GM18498 (cell line): ENCODE measurements at regions not wholly inside any gene's neighbourhood (a gene's known extent, or its start where the extent isn't known, plus 50 kb on each side); places are given as distances from the start of the nearest gene placed in this dataset.
"Not testable (repeated sequence)": the region's sequence is repeated elsewhere in the genome, so short reads cannot be mapped to it uniquely, and the experiment has no call there.

Experiments used
- ATAC-seq: cut with Tn5 transposase; IDR thresholded peaks from one replicate; pipeline ENCODE4 v1.9.1; 2021; ENCODE audit warnings: mild to moderate bottlenecking, moderate library complexity; ENCODE audit not compliant: unreplicated experiment

DNA sequence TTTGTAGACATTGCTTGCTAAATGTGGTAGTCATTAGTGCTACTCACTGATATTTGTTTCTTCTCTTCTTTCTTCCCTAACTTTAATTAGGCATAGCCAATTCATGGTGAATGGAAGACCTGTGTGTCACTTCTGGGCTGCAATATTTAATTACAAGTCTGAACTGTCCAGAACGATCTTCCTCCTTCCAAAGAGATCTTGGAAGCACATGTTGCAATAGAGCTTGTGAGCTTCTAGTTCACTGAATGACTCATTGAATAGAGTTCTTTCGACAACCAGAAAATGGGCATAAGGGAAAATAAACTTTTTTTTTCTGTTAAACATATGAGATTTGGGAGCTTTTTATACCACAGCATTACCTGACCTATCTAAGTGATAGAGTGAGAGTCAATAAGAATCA, 1264.6 kb downstream of the PCDH9 start:
- ATAC-seq, result no peak

DNA sequence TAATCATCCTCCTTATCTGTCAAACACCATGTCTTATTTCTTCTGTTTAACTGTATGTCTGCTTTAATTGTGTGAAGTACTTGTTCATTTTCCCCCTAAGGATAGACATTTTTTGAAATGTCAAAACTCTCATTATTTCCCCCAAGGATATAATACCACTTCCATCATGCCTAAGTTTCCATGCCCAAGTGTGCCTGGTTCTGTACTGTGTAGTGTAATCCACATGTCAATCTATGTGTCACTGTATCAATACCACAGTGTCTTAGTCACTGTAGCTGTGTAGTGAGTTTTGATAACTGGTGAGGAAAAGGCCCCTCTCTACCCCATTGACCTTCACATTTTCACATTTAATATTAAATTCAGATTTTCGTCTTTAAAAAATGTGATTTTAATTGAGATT, 1265.5 kb downstream of the PCDH9 start:
- ATAC-seq, result no peak

DNA sequence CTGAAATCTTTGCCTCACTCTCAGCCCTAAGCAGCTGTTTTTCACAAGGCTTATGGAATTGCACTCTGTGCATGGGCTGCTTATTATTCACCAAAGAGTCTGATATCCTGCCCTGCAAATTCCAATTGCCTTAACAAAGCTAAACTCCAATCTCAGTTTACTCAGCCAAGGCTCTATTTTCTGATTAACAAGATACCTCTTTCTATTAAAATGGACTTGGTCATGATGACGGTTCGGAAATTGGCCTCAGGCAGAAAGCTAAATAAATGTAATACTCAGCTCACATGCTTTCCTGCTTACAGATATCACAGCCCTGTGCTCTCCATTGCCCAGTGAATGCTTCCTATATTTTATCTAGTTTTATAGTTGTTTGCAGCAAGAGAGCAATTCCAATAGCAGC, 1270.8 kb downstream of the PCDH9 start:
- no peak for ATAC-seq

DNA sequence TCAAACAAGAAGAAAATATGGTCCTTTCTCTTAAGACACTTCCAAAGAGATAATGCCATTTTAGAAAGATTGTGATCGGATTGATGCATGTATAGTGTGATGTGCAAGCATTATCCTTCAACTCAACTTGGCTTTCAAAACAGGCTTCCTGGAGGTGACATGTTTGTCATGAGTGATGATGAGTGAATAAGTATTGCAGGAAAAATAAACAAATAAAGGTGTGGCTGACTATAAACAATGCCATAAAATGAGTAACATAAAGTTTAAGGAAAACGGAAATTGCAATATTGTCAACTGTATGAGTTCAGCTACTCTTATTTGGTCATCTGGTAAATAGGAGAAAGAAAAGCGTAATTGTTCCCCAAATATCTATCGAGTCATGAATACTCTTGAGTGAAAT, 1283.7 kb downstream of the PCDH9 start:
- no peak for ATAC-seq

DNA sequence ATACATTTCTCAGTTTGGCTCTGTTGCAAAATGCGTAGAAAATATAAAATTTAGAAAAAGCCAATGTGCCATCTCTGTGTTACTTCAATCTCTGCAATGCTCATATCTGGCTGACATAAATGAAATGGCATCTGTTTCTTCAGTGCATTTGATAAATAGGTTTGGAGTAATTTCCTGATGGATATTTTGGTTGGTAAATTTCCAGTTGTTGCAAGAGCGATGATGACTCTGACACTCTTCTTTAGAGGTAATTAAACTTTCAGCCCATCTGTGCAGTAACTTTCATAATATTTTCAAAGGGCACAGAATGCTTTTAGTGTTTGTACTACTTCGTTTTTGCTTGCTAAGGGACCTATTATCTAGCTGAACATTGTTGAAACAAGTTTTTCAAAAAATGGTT, 1286.4 kb downstream of the PCDH9 start:
- ATAC-seq, result no peak

DNA sequence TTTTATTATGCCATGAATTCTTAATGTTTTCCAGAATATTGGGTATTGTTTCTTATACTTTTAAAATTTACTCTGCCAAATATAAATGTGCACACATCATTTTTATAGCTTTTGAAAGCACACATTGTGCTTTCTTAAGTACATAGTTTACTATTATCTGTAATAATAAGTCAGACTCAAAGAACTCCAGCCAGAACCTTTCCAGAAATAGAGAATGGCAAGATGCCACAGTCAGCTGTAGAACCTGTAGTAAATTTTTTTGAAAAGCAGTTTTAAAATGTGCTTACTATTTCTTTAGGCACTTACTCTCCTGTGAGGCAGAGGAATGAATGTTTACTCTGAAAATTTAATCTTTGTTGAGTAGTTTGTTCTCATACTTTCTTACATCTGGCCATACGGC, 1287.1 kb downstream of the PCDH9 start:
- no peak for ATAC-seq

DNA sequence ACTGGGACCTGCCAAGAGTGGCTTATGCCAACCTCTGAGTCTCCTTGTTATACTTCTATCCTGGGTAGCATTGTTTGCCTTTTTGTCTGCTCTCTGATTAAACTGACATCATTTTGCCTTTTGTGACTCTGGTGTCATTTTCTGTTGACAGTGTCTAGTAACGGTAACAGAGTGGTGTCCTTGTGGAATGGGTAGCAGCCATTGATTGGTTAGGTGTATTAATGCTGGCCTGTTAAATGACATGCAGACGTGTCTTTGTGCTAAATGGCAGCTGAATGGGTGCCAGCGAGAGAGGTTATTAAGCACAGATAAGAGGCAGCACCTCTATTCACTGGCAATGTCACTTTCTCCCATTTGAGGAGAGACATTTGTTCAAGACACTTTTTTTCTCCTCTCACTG, 1289.4 kb downstream of the PCDH9 start:
- ATAC-seq, result no peak

DNA sequence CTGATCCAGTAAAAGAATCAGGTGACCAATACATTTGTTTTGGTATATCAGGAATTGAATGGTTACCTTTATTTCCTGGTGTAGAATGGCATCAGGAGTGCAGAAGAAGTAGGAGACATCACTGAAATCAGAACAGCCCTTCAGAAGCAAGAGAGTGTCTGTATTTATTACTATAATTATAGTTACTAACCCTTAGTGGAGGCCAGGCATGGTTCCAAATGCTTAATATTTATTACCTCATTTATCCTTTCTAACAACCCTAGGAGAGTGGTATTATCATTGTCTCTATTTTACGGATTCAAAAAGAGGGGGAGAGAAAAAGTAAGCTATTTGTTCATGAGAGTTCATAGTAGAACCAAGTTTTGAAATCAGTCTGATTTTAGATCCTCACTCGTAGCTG, 1292.9 kb downstream of the PCDH9 start:
- ATAC-seq, result no peak

DNA sequence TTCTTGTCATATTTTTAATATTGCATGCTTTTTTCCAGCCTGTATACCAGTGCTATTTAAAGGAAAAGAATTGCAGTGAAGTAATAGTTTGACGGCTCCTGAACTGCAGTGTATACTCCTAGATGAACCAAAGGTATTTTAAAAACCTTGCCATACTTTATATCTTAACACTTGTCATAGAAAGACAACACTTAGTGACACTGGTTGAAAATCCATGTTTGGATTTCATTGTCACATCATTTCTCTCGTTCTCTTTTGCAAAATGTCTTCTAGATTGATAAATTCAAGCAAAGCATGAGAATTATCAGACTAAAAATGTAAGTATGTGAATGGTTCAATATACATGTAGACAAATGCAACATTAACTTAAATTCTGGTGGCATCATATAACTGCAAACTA, 1293.9 kb downstream of the PCDH9 start:
- no peak for ATAC-seq

DNA sequence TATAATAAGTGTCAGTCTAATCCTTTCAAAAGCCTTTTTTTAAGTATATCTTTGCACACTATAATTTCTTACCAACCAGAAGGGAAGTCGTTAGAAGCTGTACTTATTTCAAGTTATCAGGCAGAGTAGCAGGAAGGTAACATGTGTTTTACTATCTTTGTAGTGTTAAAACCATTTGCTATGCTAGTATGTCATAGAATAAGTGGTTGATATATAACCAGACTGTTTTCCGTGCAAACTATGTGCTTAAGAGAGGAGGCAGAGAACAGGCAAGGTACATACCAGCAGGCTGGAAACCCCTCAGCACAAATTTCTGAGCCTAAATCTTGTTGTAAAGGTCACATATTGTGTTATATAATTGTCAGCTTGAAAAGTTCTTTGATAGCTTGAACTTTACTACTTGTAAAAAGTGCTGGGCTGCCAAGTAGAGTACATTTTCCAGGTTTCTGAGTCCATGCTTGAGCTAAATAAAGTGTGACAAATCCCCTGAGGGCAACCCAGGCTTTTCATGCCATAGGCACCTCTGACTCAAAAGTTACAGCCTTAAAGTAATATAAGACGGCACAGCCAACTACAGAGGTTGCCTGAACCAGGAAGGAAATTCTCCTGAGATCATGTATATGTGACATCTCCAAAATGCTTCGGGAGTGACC, 1297.4 kb downstream of the PCDH9 start:
- ATAC-seq, result no peak

DNA sequence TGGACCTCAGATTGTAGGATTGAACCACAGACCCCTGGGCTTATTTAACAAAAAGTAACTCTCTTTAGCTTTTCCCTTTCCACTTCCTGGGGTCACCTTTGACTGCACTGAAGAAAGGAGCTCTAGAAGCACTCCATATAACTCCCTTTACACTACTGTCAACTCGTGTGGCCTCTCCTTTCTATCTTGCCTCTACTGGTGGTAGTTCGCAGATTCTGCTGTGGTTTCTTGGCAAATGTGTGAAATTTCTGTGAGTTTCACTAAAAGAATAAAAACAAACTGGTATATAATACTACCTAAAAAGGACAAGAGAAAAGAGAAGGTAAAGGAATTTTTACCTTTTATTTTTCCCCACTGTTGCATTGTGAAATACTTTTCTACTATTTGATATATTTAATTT, 1298.1 kb downstream of the PCDH9 start:
- ATAC-seq, result no peak

DNA sequence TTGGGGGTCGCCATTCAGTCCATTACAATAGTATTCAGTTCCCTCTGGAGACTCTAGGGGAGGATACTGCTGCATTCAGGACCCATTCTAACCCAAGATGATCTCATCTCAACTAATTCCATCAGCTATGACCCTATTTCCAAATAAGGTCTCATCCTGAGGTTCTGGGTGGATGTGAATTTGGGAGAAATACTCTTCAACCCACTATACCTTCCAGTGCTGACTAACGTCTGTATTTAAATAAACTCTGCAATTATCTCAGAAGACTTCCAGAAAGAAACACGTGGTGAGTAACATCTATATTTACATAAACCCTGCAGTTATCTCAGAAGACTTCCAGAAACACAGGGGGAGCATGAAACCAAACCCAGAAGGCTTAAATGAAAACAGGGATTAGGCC, 1300.7 kb downstream of the PCDH9 start:
- no peak for ATAC-seq

DNA sequence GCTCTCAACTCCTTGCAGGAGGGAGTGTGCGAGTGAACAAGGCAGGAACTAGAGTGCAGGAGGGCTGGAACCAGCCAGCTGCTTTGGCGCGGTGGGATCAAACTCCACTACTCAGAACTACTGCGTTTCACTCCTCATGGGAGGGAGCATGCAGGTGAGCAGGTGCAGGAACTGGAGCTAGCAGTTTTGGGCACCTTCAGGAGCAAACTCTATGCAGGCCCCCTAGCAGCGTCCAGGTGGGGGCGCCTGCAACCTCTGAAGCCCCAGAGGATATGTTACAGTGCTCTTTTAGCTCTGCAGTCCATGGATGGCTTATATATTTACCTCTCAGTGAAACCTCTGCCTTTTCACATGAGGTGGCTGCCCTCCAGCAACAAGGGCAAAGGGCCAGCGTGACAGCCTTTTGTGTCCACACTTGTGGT, 1303.4 kb downstream of the PCDH9 start:
- peak; percentile 80 for ATAC-seq

DNA sequence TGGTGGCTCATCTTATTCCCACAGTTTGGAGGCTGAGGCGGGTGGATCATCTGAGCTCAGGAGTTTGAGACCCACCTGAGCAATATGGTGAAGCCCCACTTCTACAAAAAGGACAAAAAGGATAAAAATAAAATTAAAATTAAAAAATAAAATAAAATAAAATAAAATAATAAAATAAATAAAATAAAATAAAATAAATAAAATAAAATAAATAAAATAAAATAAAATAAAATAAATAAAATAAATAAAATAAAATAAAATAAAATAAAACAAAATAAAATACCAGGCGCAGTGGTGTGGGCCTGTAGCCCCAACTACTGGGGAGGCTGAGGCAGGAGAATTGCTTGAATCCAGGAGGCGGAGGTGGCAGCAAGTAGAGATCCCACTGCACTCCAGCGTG, 1307.3 kb downstream of the PCDH9 start:
- ATAC-seq, result not testable (repeated sequence)

DNA sequence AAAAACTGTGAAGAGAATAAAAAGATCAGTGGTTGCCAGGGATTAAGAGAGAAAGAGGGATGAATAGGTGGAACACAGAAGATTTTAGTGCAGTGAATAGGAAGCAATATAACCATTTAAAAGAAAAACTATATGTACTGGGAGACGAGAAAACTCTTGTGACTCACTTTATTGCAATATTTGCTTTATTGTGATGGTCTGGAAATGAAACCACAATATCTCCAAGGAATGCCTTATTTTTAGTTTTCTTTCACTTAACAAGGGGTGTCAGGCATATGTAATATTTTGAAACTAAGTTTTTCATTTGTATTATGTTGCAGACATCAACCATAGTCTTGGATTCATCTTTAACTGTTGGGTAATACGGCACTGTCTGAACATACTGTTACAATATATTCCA, 1308.2 kb downstream of the PCDH9 start:
- no peak for ATAC-seq

DNA sequence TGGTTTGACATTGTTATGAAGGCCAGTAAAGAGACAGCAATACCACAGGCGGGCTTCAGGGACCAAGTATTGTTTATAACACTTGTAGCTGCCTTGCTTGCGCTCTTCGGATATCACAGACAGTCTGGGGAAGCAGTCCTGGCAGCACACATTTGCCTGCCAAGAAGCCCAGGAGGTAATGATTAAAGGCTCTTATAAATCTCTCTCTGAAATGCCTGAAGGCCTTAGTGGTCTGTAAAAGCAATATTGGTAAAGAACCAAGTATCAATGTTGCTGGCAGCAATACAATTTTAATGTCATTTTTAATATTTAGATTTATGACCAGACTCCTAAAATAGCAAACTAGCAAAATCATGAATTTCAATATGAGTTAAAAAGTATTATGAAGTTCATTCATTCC, 1312.4 kb downstream of the PCDH9 start:
- no peak for ATAC-seq

DNA sequence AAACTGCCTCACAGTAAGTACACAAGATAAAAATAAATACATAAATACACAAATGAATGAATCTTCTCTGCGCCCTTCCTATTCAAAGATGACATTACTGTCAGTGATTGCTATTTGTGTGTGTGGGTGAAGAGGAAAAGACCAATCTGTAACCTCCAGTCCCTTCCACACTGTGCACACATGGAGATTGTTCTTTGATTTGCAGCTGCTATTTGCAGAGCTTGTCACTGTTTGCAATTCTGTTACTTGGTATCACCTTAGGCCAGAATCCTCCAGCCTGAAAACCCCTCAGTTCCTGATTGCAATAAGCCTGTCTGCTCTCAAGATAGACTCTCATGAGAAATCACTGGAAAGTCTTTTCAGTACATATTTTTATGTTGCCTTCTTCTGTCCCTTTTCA, 1314.9 kb downstream of the PCDH9 start:
- ATAC-seq, result no peak

DNA sequence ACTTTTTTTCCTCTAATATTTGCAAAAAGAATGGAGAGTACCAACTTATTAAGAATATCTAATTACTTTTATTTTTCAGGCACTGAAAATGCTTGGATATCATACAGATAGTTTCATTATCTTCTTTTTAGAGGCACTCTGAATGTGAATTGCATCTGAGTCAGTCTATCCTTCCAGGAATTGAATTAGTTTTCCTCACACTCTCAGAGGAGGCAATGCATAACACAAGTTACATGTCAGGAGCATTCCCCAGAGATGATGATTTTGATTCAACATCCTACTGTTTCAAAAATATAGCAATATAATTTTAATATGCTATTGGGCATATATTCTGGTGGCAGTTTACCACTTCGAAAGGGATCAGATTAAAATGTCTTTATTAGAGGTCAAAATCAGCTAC, 1315.4 kb downstream of the PCDH9 start:
- ATAC-seq, result no peak

DNA sequence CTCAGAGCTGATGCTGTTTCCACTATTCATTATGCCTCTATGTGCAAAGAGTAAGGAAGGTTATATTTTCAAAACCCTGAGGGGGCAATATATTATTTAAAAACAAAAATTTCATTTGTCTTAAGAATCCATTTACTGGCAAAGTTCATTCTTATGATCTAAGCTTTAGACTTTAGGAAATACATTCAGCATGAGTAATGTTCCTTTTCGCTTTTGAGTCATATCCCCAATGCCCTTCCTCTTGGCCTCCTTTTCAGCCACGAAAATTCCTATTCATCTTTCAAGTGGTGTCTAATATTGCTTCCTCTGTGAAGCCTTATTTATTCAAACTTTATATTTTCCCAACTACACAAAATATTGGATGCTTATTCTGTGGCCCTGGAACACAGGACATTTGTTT, 1317.0 kb downstream of the PCDH9 start:
- no peak for ATAC-seq

DNA sequence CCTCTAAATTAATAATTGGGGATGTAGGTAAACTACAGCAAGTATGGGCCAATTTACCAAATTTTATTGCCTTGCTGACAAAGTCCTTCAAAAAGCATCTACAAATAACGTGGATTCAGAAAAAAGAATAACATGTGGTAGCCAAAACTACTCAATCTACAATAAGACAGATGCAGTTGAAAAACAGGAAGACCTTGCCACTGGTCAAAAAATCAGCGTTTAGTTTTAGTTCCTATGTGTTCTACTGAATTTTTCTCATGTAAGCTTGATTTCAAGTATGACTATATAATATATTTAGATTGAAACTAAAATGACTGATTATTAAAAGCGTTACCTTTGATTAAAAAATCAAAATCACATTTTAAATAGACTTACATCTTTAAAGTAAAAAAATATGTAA, 1317.6 kb downstream of the PCDH9 start:
- no peak for ATAC-seq

DNA sequence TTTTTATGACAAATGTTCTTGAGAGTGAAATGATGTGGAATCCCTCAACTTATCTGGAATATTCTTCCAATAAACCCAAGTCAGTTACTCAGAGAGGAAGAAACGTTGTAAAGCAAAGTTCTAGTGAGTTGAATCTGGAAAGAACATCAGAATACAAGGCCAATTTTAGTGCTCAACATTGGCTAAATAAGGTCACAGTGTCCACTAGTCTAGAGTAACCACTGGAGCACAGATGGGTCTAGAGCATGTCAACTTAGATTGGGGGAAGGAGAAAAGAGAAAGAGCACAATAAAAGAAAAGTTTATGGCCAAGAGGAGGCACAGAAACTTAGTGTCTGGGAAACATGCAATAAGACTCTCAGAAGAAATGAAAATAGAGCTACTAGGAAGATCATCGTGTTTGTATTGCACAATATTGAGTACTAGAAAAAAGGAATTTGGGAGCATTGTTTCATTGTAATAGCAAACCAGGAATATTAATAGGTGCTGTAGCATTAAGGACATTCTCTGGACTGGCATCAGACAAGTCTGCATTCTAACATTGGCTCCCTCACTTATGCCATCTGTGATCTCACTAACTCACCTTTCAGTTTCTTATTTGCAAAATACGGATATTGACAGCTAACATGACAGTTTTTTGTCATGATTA, 1318.5 kb downstream of the PCDH9 start:
- no peak for ATAC-seq

DNA sequence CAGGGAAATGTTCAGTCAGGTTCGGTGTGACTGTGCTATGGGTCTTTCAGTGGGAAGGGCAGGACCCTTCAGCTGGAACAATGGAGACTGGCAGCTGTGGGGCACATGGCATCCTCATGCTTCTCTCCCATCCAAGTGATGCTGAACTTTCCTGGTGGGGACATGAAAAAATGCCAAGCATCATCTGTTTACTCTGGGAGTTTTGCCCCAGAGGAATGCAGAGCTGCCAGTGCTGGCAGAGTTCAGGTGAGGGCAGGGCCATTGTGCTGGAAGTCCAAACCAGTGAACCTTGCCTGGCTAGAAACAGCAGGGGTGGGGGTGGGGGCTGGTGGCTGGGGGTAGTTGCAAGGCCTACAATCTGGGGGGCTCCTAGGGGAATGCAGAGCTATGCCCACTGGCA, 1320.6 kb downstream of the PCDH9 start:
- no peak for ATAC-seq
